Pancreas (tissue), 10 donors: ENCODE measurements at regions not wholly inside any gene's neighbourhood (a gene's known extent, or its start where the extent isn't known, plus 50 kb on each side); places are given as distances from the start of the nearest gene placed in this dataset.

Experiments
- ATAC-seq, 4 donors: fragments of 200-7000 bp; cut with Tn5 transposase; one replicate each; pipeline versions ENCODE4 v1.8.0 to v1.9.1; 2020; ENCODE audit warnings: mild to moderate bottlenecking in 4 of 4, moderate library complexity in 4 of 4
- DNase-seq, 6 donors: peaks; one replicate each; pipeline ENCODE4 v3.0.0-alpha.2; 2020
- FAIRE-seq: peaks from 2 replicates; lab custom pipeline; 2012; peaks lifted over from hg19 to GRCh38; lab: Jason Lieb, UNC
- H3K27ac ChIP-seq, 4 donors: fragments of 200-600 bp; sonication (generic); 1 replicate in 3 of 4; 2 replicates in 1 of 4; pipeline versions ENCODE4 v1.5.0 to v1.8.0; 2020
- H3K27me3 ChIP-seq, 4 donors: fragments of 200-600 bp; one replicate each; pipeline ENCODE4 v1.8.0; 2021
- H3K36me3 ChIP-seq, 3 donors: fragments of 200-600 bp; sonication (generic) in 1 of 3; one replicate each; pipeline versions ENCODE4 v1.5.0 to v1.8.0; 2020 to 2021
- H3K4me1 ChIP-seq, 3 donors: fragments of 200-600 bp; one replicate each; pipeline ENCODE4 v1.8.0; 2021
- H3K4me3 ChIP-seq, 4 donors: fragments of 200-600 bp; sonication (generic) in 2 of 4; one replicate each; pipeline versions ENCODE4 v1.5.0 to v1.8.0; 2020 to 2021
- H3K9me3 ChIP-seq, 4 donors: fragments of 200-600 bp; one replicate each; pipeline ENCODE4 v1.8.0; 2021
- CTCF ChIP-seq, 4 donors: fragments of 200-600 bp; sonication (generic) in 3 of 4; IDR thresholded peaks; one replicate each; pipeline versions ENCODE4 v1.5.0 to v1.8.0; 2021; ENCODE audit warnings: antibody characterized with exemption in 4 of 4
- WGBS, 2 donors: extraction: QIAGEN DNeasy Blood & Tissue Kit; methylation state at CpG; one replicate each; pipeline ENCODE4 v1.1.7; 2013; 5-methylcytosine and 5-hydroxymethylcytosine counted together
- intact Hi-C, 3 donors: fragments of 100-400 bp; cut with DNase I; formaldehyde crosslinking; loops; one replicate each; pipeline versions ENCODE4 v1.11.1 to v1.14.2; 2022
- donor health status: healthy with polysubstance abuse.
- donor health status: DM: no; HTN: no; CAD: no; lungs with moderate emphysema.
- donor health status: DM: no; HTN: no; CAD: no.
- donor health status: control.
- donor health status: control.
- donor health status: Bipolar disorder and iron deficiency.
- donor health status: DM: yes; HTN: yes; CAD: no.
- donor health status: DM: no; HTN: no; CAD: no.
- donor health status: DM: no; HTN: no; CAD: no.
- donor health status: DM: yes; HTN: yes; CAD: no.

DNA sequence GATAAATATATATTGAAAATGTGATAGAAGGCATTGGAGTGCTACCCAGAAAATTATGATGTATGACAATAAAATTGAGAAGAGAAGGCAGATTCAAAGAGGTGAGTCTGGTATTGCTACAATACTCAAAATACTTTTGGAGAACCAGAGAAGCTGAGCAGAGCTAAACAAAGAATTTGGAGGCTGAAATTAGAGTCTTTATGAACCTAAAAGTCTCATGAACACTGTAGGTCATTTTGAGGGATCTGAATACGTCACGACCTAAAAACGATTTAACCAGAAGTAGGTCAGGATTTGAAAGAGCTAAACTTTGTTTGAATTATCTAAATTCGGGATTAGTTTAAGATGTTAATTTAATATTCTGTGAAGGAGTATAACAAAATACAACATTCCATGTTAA, 182.4 kb upstream of the CDH9 start:
- TF ChIP-seq CTCF (IDR thresholded peaks at IDR 0.05), result no peak
- no peaks in the 10 kb centered on the region for H3K4me1 ChIP-seq
- no peaks in the 10 kb centered on the region for H3K9me3 ChIP-seq
- no peak overlapping the region for H3K27ac ChIP-seq
- 67 to 71% methylated on average over 4 of the region's 4 CpGs for WGBS, 2 donors
- ATAC-seq (no peak), FAIRE-seq (no peak), DNase-seq (no peak)
- no peaks in the 10 kb centered on the region for H3K36me3 ChIP-seq
- H3K4me3 ChIP-seq, result no peak overlapping the region
- no peaks in the 10 kb centered on the region for H3K27me3 ChIP-seq
- intact Hi-C loops, result no loop called here

DNA sequence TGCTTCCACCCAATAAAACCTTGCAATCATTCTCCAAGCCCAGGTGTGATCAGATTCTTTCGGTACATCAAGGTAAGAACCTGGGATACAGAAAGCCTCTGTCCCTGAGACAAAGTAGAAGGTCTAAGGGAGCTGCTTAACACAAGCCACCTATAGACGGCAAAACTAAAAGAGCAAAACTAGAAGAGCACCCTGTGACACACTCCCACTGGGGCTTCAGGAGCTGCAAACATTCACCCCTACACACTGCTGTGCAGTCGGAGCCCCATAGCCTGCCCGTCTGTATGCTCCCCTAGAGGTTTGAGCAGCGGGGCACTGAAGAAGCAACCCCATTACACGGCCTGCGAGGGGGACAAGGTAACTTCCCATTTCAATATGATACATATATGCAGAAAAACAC, 179.6 kb upstream of the CDH9 start:
- FAIRE-seq (no peak), DNase-seq (no peak), ATAC-seq (no peak)
- H3K27ac ChIP-seq, result no peak overlapping the region
- no peak for TF ChIP-seq CTCF (IDR thresholded peaks at IDR 0.05)
- 73 to 82% methylated on average over 7 of the region's 7 CpGs for WGBS, 2 donors
- H3K9me3 ChIP-seq, result no peaks in the 10 kb centered on the region
- H3K4me3 ChIP-seq, result no peak overlapping the region
- intact Hi-C loops, result no loop called here
- H3K27me3 ChIP-seq, result no peaks in the 10 kb centered on the region
- no peaks in the 10 kb centered on the region for H3K4me1 ChIP-seq
- no peaks in the 10 kb centered on the region for H3K36me3 ChIP-seq

DNA sequence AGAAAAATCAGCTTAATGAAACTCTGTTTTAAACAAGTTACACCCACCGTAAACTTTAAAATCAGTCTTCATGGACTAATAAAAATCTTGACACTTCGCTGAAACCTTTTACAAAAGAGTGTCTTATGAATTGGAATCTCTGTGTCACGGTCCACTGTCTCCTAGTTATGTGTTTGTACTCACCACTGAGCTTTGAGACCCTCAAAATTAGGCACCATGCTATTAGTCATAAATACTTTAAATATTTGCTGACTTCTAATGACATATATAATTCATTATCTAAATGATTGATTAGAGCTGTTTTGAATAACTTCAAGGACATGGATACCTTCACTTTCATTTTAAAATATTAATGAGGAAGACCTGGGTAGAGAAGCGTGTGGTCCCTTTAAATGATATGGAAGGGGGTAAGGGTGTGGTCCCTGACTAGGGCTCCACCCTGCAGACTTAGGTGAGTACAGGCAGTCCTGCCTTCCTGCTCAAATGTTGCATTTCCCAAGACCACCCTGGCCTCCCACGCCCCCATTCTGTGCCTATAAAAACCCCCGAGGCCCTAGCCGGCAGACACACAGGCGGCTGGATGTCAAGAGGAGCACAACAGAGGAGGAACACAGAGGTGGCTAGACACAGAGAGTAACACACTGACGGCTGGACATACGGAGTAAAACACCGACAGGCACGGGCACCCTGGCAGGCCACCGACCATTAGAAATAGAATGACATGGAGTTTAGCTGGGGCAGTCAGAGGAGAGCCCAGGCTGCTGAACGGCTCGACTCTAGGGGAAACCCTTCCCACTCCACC, 179.0 kb upstream of the CDH9 start:
- no peaks in the 10 kb centered on the region for H3K9me3 ChIP-seq
- ATAC-seq, result no peak
- H3K4me1 ChIP-seq, result no peaks in the 10 kb centered on the region
- H3K27me3 ChIP-seq, result no peaks in the 10 kb centered on the region
- DNase-seq, result no peak
- no peak overlapping the region for H3K27ac ChIP-seq
- WGBS, 2 donors, result 67 to 79% methylated on average over 15 of the region's 15 CpGs
- H3K4me3 ChIP-seq, result no peak overlapping the region
- H3K36me3 ChIP-seq, result no peaks in the 10 kb centered on the region
- no peak for TF ChIP-seq CTCF (IDR thresholded peaks at IDR 0.05)
- intact Hi-C loops, result no loop called here
- no peak for FAIRE-seq

GRCh38 chr5:27216367-27216950, 178.1 kb upstream of the CDH9 start:
- Histone ChIP-seq H3K4me3 (no peak overlapping the region), H3K4me1 (no peaks in the 10 kb centered on the region), H3K27ac (no peak overlapping the region), H3K27me3 (no peaks in the 10 kb centered on the region), H3K36me3 (no peaks in the 10 kb centered on the region), H3K9me3 (no peaks in the 10 kb centered on the region)
- ATAC-seq (no peak), DNase-seq (no peak), FAIRE-seq (no peak)
- no peak for TF ChIP-seq CTCF (IDR thresholded peaks at IDR 0.05)
- WGBS, 2 donors, result 70 to 88% methylated on average over 3 of the region's 3 CpGs
- intact Hi-C loops, result no loop called here

GRCh38 chr5:27208051-27208450, 169.7 kb upstream of the CDH9 start:
- TF ChIP-seq CTCF (IDR thresholded peaks at IDR 0.05), result no peak

More at GRCh38 chr5:27208051-27208450, 169.7 kb upstream of the CDH9 start:
- Histone ChIP-seq H3K9me3 (no peaks in the 10 kb centered on the region), H3K4me3 (no peak overlapping the region), H3K4me1 (no peaks in the 10 kb centered on the region), H3K27ac (no peak overlapping the region), H3K36me3 (no peaks in the 10 kb centered on the region), H3K27me3 (no peaks in the 10 kb centered on the region)
- FAIRE-seq, result no peak
- ATAC-seq, result no peak
- no peak for DNase-seq
- intact Hi-C loops, result no loop called here
- WGBS, 2 donors, result 36 to 42% methylated on average over 2 of the region's 2 CpGs
